HepG2 (cell line): ENCODE measurements at regions not wholly inside any gene's neighbourhood (a gene's known extent, or its start where the extent isn't known, plus 50 kb on each side); places are given as distances from the start of the nearest gene placed in this dataset.
A peak's percentile ranks its signal among the peaks of the same experiment; 100 is the strongest.

Experiments
- ATF7-NPFF ChIP-seq: sonication (generic); formaldehyde crosslinking; IDR thresholded peaks from 2 replicates; pipeline ENCODE4 v1.8.1; 2023; ENCODE audit warnings: mild to moderate bottlenecking, low read depth, missing genetic modification reagents, moderate library complexity
- HDAC2 ChIP-seq: sonication (generic); formaldehyde crosslinking; IDR thresholded peaks from 2 replicates; pipeline ENCODE4 v1.4.0; 2020; ENCODE audit warnings: missing genetic modification reagents
- MLXIP ChIP-seq: sonication (generic); formaldehyde crosslinking; IDR thresholded peaks from 2 replicates; pipeline ENCODE4 v1.9.0; 2021; ENCODE audit warnings: missing genetic modification reagents, borderline replicate concordance
- MTA1 ChIP-seq: sonication (generic); formaldehyde crosslinking; IDR thresholded peaks from 2 replicates; pipeline ENCODE4 v1.4.0; 2020; ENCODE audit warnings: missing genetic modification reagents, mild to moderate bottlenecking, borderline replicate concordance
- RORA ChIP-seq: sonication (generic); formaldehyde crosslinking; IDR thresholded peaks from 2 replicates; pipeline ENCODE4 v1.5.0; 2020; ENCODE audit warnings: mild to moderate bottlenecking, missing genetic modification reagents, moderate library complexity
- ZNF530 ChIP-seq: sonication (generic); formaldehyde crosslinking; IDR thresholded peaks from 2 replicates; pipeline ENCODE4 v1.5.0; 2020; ENCODE audit warnings: low read depth, mild to moderate bottlenecking, missing genetic modification reagents
- ZNF569 ChIP-seq: sonication (generic); formaldehyde crosslinking; IDR thresholded peaks from 2 replicates; pipeline ENCODE4 v1.5.0; 2020; ENCODE audit warnings: mild to moderate bottlenecking, missing genetic modification reagents, moderate library complexity, borderline replicate concordance
- TF ChIP-seq, protein P1 (sequence below): sonication (generic); formaldehyde crosslinking; IDR thresholded peaks from 2 replicates; pipeline ENCODE4 v1.4.0; 2020; ENCODE audit warnings: mild to moderate bottlenecking, missing genetic modification reagents, borderline replicate concordance
- TF ChIP-seq, protein P2 (sequence below): fragments of 450-650 bp; IDR thresholded peaks from 2 replicates; pipeline ENCODE4 v1.6.1; 2017
- TF ChIP-seq, protein P3 (sequence below): sonication (generic); formaldehyde crosslinking; IDR thresholded peaks from 2 replicates; pipeline ENCODE4 v1.8.1; 2023; ENCODE audit warnings: mild to moderate bottlenecking, moderate library complexity, missing genetic modification reagents

- TF ChIP-seq, protein P1, sequence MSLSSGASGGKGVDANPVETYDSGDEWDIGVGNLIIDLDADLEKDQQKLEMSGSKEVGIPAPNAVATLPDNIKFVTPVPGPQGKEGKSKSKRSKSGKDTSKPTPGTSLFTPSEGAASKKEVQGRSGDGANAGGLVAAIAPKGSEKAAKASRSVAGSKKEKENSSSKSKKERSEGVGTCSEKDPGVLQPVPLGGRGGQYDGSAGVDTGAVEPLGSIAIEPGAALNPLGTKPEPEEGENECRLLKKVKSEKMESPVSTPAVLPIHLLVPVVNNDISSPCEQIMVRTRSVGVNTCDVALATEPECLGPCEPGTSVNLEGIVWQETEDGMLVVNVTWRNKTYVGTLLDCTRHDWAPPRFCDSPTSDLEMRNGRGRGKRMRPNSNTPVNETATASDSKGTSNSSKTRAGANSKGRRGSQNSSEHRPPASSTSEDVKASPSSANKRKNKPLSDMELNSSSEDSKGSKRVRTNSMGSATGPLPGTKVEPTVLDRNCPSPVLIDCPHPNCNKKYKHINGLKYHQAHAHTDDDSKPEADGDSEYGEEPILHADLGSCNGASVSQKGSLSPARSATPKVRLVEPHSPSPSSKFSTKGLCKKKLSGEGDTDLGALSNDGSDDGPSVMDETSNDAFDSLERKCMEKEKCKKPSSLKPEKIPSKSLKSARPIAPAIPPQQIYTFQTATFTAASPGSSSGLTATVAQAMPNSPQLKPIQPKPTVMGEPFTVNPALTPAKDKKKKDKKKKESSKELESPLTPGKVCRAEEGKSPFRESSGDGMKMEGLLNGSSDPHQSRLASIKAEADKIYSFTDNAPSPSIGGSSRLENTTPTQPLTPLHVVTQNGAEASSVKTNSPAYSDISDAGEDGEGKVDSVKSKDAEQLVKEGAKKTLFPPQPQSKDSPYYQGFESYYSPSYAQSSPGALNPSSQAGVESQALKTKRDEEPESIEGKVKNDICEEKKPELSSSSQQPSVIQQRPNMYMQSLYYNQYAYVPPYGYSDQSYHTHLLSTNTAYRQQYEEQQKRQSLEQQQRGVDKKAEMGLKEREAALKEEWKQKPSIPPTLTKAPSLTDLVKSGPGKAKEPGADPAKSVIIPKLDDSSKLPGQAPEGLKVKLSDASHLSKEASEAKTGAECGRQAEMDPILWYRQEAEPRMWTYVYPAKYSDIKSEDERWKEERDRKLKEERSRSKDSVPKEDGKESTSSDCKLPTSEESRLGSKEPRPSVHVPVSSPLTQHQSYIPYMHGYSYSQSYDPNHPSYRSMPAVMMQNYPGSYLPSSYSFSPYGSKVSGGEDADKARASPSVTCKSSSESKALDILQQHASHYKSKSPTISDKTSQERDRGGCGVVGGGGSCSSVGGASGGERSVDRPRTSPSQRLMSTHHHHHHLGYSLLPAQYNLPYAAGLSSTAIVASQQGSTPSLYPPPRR (CRISPR knock-in tag): no peak
- TF ChIP-seq RORA (CRISPR knock-in tag) (no peak), MLXIP (CRISPR knock-in tag) (no peak), ATF7-NPFF (CRISPR knock-in tag) (no peak), HDAC2 (no peak), ZNF530 (CRISPR knock-in tag) (no peak), ZNF569 (CRISPR knock-in tag) (no peak), MTA1 (CRISPR knock-in tag) (no peak)
- TF ChIP-seq, protein P2, sequence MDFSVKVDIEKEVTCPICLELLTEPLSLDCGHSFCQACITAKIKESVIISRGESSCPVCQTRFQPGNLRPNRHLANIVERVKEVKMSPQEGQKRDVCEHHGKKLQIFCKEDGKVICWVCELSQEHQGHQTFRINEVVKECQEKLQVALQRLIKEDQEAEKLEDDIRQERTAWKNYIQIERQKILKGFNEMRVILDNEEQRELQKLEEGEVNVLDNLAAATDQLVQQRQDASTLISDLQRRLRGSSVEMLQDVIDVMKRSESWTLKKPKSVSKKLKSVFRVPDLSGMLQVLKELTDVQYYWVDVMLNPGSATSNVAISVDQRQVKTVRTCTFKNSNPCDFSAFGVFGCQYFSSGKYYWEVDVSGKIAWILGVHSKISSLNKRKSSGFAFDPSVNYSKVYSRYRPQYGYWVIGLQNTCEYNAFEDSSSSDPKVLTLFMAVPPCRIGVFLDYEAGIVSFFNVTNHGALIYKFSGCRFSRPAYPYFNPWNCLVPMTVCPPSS: no peak
- TF ChIP-seq, protein P3, sequence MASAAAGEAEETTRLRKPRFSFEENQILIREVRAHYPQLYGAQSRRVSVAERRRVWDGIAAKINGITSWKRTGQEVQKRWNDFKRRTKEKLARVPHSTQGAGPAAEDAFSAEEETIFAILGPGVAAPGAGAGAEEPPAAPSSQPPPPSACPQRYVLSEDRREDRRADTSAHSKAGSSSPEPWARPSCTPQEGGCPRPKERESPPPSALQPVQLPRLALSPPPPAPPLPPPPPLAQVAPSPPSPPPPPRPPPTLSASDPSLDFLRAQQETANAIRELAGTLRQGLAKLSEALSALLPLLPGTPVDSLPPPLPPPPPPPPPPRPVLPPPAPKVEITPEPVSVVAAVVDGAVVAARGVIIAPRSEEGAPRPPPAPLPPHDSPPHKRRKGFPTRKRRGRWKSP: peak; percentile 56; the same call in 1 of the 2 replicates
Observed at GRCh38 chr1:39116860-39117728, 87.4 kb upstream of the MACF1 start (continued).
